Neural crest cell (in vitro differentiated cells): ENCODE measurements at regions not wholly inside any gene's neighbourhood (a gene's known extent, or its start where the extent isn't known, plus 50 kb on each side); places are given as distances from the start of the nearest gene placed in this dataset.

ENCODE experiments used
- DNase-seq: peaks from one replicate; pipeline ENCODE4 v3.0.0; 2021; ENCODE audit warnings: low read depth, mixed read lengths, low spot score
- H3K27ac Mint-ChIP-seq: one replicate; pipeline ENCODE4 v1.8.0; 2021; ENCODE audit warnings: mild to moderate bottlenecking, mixed read lengths; ENCODE audit not compliant: unreplicated experiment
- H3K27me3 Mint-ChIP-seq: 2 replicates; pipeline ENCODE4 v1.8.0; 2021; ENCODE audit warnings: low read depth, mild to moderate bottlenecking, mixed read lengths
- H3K36me3 Mint-ChIP-seq: 2 replicates; pipeline ENCODE4 v1.8.0; 2021; ENCODE audit warnings: low read depth, mild to moderate bottlenecking, mixed read lengths
- H3K4me1 Mint-ChIP-seq: 2 replicates; pipeline ENCODE4 v1.8.0; 2021; ENCODE audit warnings: mixed read lengths
- H3K4me3 Mint-ChIP-seq: one replicate; pipeline ENCODE4 v1.8.0; 2021; ENCODE audit warnings: mild to moderate bottlenecking, mixed read lengths
- H3K9me3 Mint-ChIP-seq: 2 replicates; pipeline ENCODE4 v1.8.0; 2021; ENCODE audit warnings: mixed read lengths
- TF ChIP-seq, protein P1 (sequence below): fragments of 200-600 bp; sonication (generic); conservative IDR thresholded peaks from 2 replicates; pipeline ENCODE4 v1.5.0; 2021; ENCODE audit warnings: antibody characterized with exemption, mild to moderate bottlenecking

GRCh38 chr2:139876964-139877363 is 1096.8 kb upstream of the NXPH2 start:
- no peak for DNase-seq
- H3K36me3 Mint-ChIP-seq = peaks cover 3% of the 10 kb centered on the region
- TF ChIP-seq, protein P1, sequence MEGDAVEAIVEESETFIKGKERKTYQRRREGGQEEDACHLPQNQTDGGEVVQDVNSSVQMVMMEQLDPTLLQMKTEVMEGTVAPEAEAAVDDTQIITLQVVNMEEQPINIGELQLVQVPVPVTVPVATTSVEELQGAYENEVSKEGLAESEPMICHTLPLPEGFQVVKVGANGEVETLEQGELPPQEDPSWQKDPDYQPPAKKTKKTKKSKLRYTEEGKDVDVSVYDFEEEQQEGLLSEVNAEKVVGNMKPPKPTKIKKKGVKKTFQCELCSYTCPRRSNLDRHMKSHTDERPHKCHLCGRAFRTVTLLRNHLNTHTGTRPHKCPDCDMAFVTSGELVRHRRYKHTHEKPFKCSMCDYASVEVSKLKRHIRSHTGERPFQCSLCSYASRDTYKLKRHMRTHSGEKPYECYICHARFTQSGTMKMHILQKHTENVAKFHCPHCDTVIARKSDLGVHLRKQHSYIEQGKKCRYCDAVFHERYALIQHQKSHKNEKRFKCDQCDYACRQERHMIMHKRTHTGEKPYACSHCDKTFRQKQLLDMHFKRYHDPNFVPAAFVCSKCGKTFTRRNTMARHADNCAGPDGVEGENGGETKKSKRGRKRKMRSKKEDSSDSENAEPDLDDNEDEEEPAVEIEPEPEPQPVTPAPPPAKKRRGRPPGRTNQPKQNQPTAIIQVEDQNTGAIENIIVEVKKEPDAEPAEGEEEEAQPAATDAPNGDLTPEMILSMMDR = no peak
- no peak overlapping the region for H3K4me3 Mint-ChIP-seq
- peaks cover 3% of the 10 kb centered on the region for H3K9me3 Mint-ChIP-seq
- H3K4me1 Mint-ChIP-seq = no peaks in the 10 kb centered on the region
- H3K27ac Mint-ChIP-seq = no peak overlapping the region
- H3K27me3 Mint-ChIP-seq = no peaks in the 10 kb centered on the region

DNA sequence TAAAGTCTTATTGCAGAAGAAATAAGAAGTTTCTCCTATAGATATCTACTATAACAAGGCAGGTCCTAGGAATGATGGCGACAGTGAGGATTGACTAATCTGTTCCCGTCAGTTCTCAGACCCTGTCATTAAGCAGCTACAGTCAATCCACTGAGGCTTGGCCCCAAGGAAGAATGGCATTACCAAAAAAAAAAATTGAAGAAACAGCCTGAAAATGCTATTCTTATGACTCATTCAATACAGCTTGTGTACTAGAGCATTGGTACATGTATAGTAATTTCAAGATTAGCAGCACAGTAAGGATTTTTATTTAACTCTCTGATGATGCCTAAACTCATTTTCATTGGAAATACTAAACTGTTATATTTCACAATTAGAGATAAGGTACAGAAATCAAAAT is 1096.1 kb upstream of the NXPH2 start:
- Mint-ChIP-seq H3K27ac (no peak overlapping the region), H3K4me3 (no peak overlapping the region), H3K4me1 (no peaks in the 10 kb centered on the region), H3K9me3 (peaks cover 3% of the 10 kb centered on the region), H3K36me3 (peaks cover 3% of the 10 kb centered on the region), H3K27me3 (no peaks in the 10 kb centered on the region)
- TF ChIP-seq, protein P1 = no peak
- no peak for DNase-seq

GRCh38 chr2:139872503-139872902 is 1092.3 kb upstream of the NXPH2 start:
- no peak for DNase-seq
- TF ChIP-seq, protein P1 = no peak
- Mint-ChIP-seq H3K9me3 (peaks cover 3% of the 10 kb centered on the region), H3K4me1 (no peaks in the 10 kb centered on the region), H3K4me3 (no peak overlapping the region), H3K36me3 (peaks cover 3% of the 10 kb centered on the region), H3K27ac (no peak overlapping the region), H3K27me3 (no peaks in the 10 kb centered on the region)

GRCh38 chr2:139872032-139872431 is 1091.8 kb upstream of the NXPH2 start:
- H3K9me3 Mint-ChIP-seq = peaks cover 3% of the 10 kb centered on the region
- H3K27ac Mint-ChIP-seq = no peak overlapping the region
- H3K4me1 Mint-ChIP-seq = no peaks in the 10 kb centered on the region
- H3K36me3 Mint-ChIP-seq = peaks cover 3% of the 10 kb centered on the region
- H3K27me3 Mint-ChIP-seq = no peaks in the 10 kb centered on the region
- TF ChIP-seq, protein P1 = no peak
- no peak for DNase-seq
- H3K4me3 Mint-ChIP-seq = no peak overlapping the region

DNA sequence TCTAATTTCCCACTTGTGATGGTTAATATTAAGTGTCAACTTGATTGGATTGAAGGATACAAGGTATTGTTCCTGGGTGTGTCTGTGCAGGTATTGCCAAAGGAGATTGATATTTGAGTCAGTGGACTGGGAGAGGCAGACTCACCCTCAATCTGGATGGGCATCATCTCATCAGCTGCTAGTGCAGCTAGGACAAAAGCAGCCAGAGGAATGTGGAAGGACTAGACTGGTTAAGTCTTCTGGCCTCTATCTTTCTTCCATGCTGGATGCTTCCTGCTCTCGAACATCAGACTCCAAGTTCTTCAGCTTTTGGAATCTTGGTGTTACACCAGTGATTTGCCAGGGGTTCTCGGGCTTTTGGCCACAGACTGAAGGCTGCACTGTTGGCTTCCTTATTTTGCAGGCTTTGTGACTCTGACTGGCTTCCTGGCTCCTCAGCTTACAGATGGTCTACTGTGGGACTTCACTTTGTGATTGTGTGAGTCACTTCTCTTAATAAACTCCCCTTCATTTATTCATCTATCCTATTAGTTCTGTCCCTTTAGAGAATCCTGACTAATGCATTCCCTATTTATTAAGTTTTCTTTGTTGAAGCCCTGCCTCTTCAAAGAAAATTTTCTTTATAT is 1087.5 kb upstream of the NXPH2 start:
- H3K9me3 Mint-ChIP-seq = peaks cover 21% of the 10 kb centered on the region
- no peak for DNase-seq

More for the DNA sequence above, 1087.5 kb upstream of the NXPH2 start:
- TF ChIP-seq, protein P1 = no peak
- Mint-ChIP-seq H3K4me1 (no peaks in the 10 kb centered on the region), H3K27me3 (no peaks in the 10 kb centered on the region), H3K36me3 (peaks cover 9% of the 10 kb centered on the region), H3K4me3 (no peak overlapping the region), H3K27ac (no peak overlapping the region)
